ENCODE measurements at regions not wholly inside any gene's neighbourhood (a gene's known extent, or its start where the extent isn't known, plus 50 kb on each side); places are given as distances from the start of the nearest gene placed in this dataset.

GRCh38 chr2:60603533-60604190, 50.2 kb upstream of the BCL11A start:
- DNase-seq (ENCODE audit: low read depth) = no peak

GRCh38 chr2:60604486-60605064, 51.1 kb upstream of the BCL11A start:
- DNase-seq (ENCODE audit: low read depth) = no peak

GRCh38 chr2:60605866-60606265, 52.4 kb upstream of the BCL11A start:
- no peak for DNase-seq (ENCODE audit: low read depth)

DNA sequence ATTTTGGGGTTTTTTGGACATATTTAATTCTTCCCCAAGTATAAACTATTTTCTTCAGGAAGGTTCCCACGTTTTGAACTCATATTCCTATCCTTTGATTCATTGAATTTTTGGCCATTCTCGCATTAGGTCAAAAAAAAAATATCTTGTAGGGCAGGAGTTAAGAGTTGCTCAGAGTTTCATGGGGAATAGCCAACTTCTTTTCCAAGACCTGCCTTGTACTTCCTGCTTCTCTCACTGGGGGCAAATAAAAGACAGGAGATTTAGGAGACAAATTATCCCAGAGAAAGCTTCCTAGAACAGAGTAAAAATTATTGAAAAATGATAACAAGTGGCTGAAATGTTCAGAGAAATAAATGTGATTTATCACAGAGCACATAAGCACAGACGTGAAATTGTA, 55.2 kb upstream of the BCL11A start:
- no peak for DNase-seq (ENCODE audit: low read depth)

DNA sequence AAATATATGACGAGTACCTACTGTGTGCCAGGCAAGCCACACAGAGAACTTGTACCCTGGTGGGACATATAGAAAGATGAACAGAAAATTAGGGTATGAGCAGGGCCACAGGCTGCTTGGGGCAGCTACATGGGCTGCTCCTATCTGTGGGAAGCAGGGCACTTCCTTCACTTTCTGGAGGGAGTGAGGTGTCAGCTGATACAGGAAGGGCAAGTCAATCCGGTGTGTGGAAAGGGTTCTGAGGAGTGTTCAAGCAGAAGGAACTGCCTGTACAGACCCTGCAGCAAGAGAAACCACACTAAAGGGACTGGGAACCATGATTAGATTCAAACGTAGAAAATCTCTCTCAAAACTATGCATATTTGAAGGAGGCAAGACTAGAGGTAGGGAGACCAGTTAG, 58.6 kb upstream of the BCL11A start:
- no peak for DNase-seq (ENCODE audit: low read depth)

GRCh38 chr2:60614319-60614718, 60.9 kb upstream of the BCL11A start:
- DNase-seq (ENCODE audit: low read depth) = no peak

- DNase-seq (ENCODE audit: low read depth) = no peak
Observed at GRCh38 chr2:60621688-60622429, 68.4 kb upstream of the BCL11A start.

DNA sequence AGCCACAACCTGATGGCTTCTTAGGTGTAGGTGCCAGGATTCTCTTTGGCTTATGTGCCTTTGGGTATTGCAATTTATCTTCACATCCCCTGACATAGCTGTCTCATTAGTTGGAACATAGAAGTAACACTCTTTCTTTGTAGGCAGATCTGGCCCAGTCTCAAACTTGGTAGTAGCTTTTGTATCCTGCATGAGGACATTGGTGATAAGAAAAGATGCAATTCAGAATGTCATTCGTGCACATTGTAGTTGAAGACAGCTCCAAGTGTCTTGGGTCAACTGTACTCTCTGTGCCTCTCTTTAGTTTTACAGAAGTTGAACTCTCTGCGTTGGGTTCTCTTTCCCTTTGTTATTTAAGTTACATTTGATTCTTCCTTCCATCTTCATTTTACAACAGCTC, 69.6 kb upstream of the BCL11A start:
- DNase-seq (ENCODE audit: low read depth) = no peak

- no peak for DNase-seq (ENCODE audit: low read depth)
Observed at GRCh38 chr2:60627412-60627811, 74.0 kb upstream of the BCL11A start.

DNA sequence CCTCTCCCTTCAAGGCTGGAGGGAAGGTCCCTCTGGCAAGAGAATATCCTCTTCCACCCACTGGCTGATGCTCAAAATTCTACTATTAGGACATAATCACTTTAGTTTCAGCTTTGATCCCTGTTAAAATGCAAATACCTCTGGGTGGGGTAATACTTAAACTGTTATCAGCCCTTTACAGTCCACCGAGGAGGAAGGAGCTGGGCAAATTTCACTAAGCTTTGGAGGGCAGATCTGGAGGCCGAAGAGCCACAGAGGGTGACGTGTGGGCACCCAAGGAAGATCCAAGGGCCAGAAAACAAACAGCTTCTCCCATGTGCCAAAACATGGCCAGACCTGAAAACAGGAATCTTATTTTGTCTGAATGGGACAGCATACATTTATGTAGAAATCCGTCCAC, 74.6 kb upstream of the BCL11A start:
- DNase-seq (ENCODE audit: low read depth) = no peak

GRCh38 chr2:60628615-60629304, 75.3 kb upstream of the BCL11A start:
- no peak for DNase-seq (ENCODE audit: low read depth)

DNA sequence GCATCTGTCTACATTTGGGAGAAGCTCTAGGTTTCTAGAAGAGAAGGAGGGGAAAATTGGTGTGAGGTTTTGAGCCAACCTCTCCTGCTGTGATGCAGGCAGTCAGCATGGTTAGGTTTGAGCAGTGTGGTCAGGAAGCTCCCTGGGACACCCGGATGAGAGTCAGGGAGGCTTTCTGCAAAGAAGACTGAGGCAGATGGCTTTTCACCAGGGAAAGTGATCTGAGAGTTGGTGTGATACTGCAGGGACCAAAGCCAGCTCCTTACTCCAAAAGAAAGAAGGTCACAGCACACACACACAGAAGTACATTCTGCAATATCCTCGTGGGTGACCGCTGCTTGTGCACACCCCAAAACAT, 75.8 kb upstream of the BCL11A start:
- DNase-seq (ENCODE audit: low read depth) = no peak

DNA sequence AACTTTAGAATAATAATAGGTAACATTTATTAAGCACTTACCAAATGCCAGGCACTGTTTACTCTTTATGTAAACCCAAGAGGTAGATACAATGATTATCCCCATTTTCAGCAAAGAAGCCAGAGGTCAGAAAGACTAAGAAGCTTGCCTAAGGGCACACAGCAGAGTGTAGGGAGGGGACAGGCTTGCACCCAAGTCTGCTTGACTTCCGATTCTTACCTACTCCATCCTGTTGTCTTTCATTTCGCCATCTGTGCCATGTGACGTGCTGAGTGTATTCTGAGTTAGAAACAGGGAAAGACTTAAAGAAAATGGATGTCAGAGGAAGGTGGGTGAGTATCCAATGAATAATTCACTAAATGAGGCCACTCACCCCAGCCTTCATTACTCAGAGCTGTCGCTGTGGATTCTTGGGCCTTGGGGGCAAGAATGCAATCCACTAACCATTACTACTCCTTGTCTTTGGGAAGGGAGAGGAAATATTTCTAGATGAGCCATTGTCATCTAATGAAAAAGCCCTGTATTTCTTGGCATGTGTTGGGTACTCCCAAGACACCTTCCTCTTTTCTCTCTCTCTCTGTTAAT, 76.4 kb upstream of the BCL11A start:
- DNase-seq (ENCODE audit: low read depth) = no peak

GRCh38 chr2:60633615-60634014, 80.2 kb upstream of the BCL11A start:
- no peak for DNase-seq (ENCODE audit: low read depth)

DNA sequence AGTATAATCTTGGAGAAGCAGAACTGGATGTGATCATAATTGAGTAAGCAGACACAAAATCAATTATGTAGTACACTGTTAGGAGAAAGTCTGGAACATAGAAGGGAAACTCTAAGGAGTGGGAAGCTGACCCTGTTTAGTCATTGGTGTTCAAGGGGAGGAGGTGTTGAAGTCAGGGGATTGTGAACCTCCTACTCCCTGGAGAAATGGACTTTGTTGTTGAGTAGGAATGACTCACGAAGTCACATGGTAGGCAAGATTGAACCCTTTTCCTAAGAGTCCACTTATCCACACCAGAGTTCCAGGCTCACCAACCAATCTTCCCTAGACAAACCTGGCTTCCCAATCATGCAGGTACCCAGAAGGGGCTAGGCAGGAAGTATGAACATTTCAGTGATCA, 81.0 kb upstream of the BCL11A start:
- no peak for DNase-seq (ENCODE audit: low read depth)

DNA sequence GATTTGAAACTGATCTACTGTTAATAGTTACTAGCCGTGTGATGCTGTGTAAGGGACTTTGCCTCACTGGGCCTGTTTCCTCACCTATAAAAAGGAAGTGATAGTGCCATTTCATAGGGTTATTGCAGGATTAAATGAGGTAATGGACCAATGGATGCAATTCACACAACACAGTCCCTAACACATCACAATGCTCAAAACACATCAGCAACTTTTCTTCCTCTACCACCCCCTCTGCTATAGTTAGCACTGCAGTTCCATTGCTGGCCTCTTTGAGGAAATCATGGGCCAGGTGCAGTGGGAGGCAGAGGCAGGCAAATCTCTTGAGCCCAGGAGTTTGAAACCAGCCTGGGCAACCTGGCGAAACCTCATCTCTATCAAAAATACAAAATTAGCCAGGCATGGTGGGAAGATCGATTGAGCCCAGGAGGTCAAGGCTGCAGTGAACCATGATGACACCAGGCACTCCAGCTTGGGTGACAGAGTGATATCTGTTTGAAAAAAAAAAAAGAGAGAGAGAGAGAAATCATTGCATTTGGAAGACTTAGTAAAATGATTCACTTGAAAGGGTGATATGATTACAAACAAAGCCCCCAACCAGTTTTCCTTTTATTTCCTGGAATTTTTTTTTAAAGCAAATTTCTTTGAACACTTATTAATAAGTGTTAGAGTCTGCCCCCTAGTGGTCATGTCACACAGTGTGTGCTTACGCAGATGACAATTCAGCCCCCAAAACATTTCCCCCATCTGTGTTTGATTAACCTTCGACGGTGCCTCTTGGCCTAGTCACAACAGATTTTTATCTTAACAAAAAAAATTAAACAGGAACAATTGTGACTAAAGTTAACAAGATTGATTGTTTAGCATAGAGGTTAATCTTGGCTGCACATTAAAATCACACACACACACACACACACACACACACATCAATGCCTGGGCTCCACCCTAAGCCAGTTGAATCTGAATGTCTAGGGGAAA, 88.6 kb upstream of the BCL11A start:
- no peak for DNase-seq (ENCODE audit: low read depth)

GRCh38 chr2:60643747-60644146, 90.3 kb upstream of the BCL11A start:
- no peak for DNase-seq (ENCODE audit: low read depth)

DNA sequence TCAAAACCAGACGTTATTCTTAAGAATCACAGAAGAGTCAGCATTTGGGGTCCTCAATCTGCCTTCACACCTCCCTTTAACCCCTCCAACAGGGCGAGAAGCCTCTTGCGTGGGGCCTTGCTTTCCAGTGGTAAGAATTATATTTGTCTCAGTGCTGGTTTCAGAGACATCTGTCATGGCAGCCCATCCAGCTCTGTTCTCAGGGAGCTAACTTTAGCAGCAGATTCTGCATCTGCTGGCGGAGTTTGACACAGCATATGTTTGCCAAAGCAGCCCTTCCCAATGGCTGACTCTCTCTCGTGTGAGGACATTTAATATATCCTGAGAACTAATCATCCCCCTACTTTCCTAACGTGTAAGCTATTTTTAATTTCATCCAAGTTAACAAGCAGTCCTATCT, 91.5 kb upstream of the BCL11A start:
- no peak for DNase-seq (ENCODE audit: low read depth)

DNA sequence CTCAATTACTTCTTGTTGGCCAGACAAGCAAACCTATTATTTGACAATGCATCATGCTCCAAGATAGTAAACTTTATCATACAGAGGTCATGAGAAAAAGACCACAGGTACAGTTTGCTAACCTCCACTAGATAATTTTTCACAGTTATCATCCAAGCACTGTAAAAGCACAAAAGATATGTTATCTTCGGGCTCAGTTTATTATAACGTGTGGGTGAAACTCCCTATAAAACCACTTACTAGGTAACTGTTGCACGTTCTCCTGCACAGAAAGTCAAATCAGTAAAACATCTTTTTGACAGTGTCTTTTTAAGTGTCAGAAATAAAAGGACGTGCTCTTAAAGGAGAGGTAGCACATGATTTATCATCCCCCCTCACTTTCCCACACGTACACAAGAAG, 94.7 kb upstream of the BCL11A start:
- no peak for DNase-seq (ENCODE audit: low read depth)

- no peak for DNase-seq (ENCODE audit: low read depth)
Observed at GRCh38 chr2:60649721-60650120, 96.3 kb upstream of the BCL11A start.

GRCh38 chr2:60652832-60653340, 99.4 kb upstream of the BCL11A start:
- no peak for DNase-seq (ENCODE audit: low read depth)

Measured in T follicular helper cell (primary cell).